ENCODE measurements at regions not wholly inside any gene's neighbourhood (a gene's known extent, or its start where the extent isn't known, plus 50 kb on each side); places are given as distances from the start of the nearest gene placed in this dataset.

DNA sequence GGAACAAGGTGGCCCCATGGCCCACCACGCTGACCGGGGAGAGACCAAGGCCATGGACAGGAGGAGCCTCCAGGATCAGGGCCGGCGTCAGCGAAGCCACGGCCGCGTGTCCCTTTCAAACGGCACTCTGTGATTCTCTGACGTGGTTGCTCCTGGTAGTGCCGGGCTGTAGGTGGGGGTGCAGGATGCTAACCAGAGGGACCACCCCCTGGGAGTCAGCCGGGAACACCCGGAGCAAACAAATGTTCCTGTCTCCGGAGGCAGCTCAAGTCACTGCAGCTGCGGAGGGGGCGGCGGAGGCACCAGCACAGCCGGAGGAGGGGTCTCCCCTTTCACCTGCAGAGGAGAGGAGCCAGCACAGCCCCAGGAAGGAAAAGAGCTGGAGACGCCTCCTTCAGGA lies 750.6 kb upstream of the SALL3 start:
- no peak for TF ChIP-seq EZH2 (IDR thresholded peaks at IDR 0.05; ENCODE audit: low read length, missing control alignments)
- TF ChIP-seq, protein P1, sequence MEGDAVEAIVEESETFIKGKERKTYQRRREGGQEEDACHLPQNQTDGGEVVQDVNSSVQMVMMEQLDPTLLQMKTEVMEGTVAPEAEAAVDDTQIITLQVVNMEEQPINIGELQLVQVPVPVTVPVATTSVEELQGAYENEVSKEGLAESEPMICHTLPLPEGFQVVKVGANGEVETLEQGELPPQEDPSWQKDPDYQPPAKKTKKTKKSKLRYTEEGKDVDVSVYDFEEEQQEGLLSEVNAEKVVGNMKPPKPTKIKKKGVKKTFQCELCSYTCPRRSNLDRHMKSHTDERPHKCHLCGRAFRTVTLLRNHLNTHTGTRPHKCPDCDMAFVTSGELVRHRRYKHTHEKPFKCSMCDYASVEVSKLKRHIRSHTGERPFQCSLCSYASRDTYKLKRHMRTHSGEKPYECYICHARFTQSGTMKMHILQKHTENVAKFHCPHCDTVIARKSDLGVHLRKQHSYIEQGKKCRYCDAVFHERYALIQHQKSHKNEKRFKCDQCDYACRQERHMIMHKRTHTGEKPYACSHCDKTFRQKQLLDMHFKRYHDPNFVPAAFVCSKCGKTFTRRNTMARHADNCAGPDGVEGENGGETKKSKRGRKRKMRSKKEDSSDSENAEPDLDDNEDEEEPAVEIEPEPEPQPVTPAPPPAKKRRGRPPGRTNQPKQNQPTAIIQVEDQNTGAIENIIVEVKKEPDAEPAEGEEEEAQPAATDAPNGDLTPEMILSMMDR (conservative IDR thresholded peaks at IDR 0.05 in 1 of 2, IDR thresholded peaks at IDR 0.05 in 1 of 2; ENCODE audit: low read depth in 1 of 2, low read length in 2 of 2): no peak

Measured in fibroblast of lung (primary cell).